SJCRH30 (cell line): ENCODE measurements at regions not wholly inside any gene's neighbourhood (a gene's known extent, or its start where the extent isn't known, plus 50 kb on each side); places are given as distances from the start of the nearest gene placed in this dataset.

Experiments
- DNase-seq, 2 experiments: peaks; one replicate each; pipeline ENCODE4 v3.0.0-alpha.2; 2015 to 2020
- H3K27ac ChIP-seq: fragments of 250-450 bp; sonication (Bioruptor Pico); 2 replicates; pipeline ENCODE4 v1.5.1; 2020; ENCODE audit warnings: mild to moderate bottlenecking, moderate library complexity
- H3K27me3 ChIP-seq: fragments of 250-450 bp; sonication (Bioruptor Pico); 2 replicates; pipeline ENCODE4 v1.5.1; 2020; ENCODE audit warnings: mild to moderate bottlenecking, moderate library complexity
- H3K36me3 ChIP-seq: fragments of 250-450 bp; sonication (Bioruptor Pico); 2 replicates; pipeline ENCODE4 v1.5.1; 2020; ENCODE audit warnings: mild to moderate bottlenecking, moderate library complexity
- H3K4me1 ChIP-seq: fragments of 250-450 bp; sonication (Bioruptor Pico); 2 replicates; pipeline ENCODE4 v1.5.1; 2020; ENCODE audit warnings: mild to moderate bottlenecking, moderate library complexity
- H3K4me3 ChIP-seq: fragments of 250-450 bp; sonication (Bioruptor Pico); 2 replicates; pipeline ENCODE4 v1.5.1; 2020; ENCODE audit warnings: mild to moderate bottlenecking, moderate library complexity
- H3K9me3 ChIP-seq: fragments of 250-450 bp; sonication (Bioruptor Pico); replicated peaks from 2 replicates; pipeline ENCODE4 v1.5.1; 2020; ENCODE audit warnings: mild to moderate bottlenecking, moderate library complexity

DNA sequence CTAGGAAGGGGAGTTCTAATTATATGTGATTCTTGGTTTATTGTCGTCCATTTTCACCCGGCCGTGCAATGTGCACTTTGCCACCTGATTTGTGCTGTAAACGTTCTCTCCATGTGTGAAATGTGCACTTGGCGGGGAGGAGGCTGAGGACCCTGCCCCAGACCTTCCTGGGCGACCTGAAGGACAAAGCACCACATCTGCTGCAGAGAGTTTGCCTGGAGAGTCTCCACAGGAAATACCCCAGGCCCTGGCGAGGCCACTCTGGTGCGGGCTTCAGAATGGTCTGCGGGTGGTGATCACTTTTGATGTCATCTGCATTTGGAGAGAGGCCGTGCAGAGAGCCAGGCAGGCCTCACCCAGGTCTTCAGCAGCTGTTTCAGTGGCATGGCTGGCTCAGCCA is 224.7 kb downstream of the BRD1 start:
- no peaks in the 10 kb centered on the region for H3K36me3 ChIP-seq
- H3K9me3 ChIP-seq: peaks cover 8% of the 10 kb centered on the region; the same call in 1 of the 2 replicates
- H3K27ac ChIP-seq: no peak overlapping the region
- no peaks in the 10 kb centered on the region for H3K4me1 ChIP-seq
- peaks cover 50% of the 10 kb centered on the region for H3K27me3 ChIP-seq
- DNase-seq: no peak
- H3K4me3 ChIP-seq: no peak overlapping the region

DNA sequence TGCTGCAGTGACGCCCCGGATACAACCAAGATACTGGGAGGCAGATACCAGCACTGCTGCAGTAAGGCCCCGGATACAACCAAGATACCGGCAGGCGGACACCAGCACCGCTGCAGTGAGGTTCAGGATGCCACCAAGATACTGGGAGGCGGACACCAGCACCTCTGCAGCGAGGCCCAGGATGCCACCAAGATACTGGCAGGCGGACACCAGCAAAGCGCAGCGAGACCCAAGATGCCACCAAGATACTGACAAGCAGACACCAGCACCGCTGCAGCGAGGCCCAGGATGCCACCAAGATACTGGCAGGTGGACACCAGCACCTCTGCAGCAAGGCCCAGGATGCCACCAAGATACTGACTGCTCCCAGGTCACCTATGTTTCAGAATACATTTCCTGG is 225.2 kb downstream of the BRD1 start:
- Histone ChIP-seq H3K4me3 (no peak overlapping the region), H3K9me3 (peaks cover 8% of the 10 kb centered on the region; the same call in 1 of the 2 replicates), H3K27me3 (peaks cover 47% of the 10 kb centered on the region), H3K36me3 (no peaks in the 10 kb centered on the region), H3K27ac (no peak overlapping the region), H3K4me1 (no peaks in the 10 kb centered on the region)
- DNase-seq: no peak

DNA sequence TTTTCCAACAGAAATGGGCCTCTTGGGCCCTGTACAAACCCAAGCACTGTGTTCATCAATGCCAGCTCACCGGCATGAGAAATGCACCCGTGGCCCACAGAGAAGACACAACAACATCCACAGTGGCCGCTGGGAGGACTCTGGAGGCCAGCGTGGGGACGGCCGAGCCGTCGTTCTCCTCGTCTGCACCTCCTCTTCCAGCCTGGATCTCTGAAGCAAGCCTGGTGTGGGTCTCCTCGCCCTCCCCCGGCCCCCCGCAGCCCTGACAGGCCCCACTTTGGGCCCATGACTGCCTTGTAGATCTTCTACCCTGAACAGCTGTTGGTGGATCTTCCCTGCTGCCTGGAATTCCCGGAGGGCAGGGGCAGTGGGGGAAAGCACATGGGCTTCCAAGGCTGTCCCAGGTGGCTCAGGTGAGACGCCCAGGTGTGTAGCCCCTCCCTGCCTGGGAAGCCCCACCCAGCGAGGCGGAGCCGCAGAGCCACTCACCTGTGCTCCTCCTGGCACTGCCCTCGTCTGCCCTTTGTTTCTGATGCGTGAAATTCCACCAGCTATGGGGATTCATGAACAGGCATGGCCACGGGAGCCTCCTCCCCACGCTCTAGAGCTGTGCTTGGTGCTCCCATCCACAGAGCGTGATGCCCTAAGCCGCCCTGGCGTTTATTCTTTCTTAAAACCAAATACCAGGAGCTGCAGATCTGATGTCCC is 225.9 kb downstream of the BRD1 start:
- Histone ChIP-seq H3K27me3 (peaks cover 40% of the 10 kb centered on the region), H3K4me1 (no peaks in the 10 kb centered on the region), H3K27ac (no peak overlapping the region), H3K36me3 (no peaks in the 10 kb centered on the region), H3K4me3 (no peak overlapping the region), H3K9me3 (peaks cover 8% of the 10 kb centered on the region; the same call in 1 of the 2 replicates)
- DNase-seq: no peak

DNA sequence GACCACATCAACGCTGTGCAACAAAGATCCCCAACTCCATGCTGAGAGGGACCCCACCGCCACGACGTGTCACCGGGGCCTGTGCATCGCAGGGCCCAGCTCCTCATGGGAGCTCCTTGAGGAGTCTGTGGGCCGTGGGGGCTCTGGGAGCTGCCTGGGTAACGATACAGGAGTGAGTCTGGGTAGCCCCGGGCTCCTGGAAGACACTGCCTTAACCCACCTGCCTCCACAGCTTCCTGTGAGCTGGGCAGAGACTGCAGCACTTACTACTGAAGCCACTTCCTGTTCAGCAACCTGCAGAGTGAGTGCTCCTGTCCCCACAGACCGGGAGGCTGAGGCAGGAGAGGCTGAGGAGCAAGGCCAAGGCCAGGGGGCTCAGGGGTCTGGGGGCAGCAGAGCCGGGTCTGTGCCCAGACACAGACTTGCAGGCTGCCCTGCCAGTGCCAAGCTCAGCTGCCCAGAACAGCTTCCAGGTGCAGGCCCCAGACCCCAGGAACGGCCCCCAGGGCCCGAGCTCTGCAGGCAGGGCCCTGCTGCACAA is 226.7 kb downstream of the BRD1 start:
- Histone ChIP-seq H3K4me1 (no peaks in the 10 kb centered on the region), H3K9me3 (peaks cover 8% of the 10 kb centered on the region; the same call in 1 of the 2 replicates), H3K4me3 (no peak overlapping the region), H3K27ac (no peak overlapping the region), H3K27me3 (peaks cover 37% of the 10 kb centered on the region), H3K36me3 (no peaks in the 10 kb centered on the region)
- DNase-seq: no peak

DNA sequence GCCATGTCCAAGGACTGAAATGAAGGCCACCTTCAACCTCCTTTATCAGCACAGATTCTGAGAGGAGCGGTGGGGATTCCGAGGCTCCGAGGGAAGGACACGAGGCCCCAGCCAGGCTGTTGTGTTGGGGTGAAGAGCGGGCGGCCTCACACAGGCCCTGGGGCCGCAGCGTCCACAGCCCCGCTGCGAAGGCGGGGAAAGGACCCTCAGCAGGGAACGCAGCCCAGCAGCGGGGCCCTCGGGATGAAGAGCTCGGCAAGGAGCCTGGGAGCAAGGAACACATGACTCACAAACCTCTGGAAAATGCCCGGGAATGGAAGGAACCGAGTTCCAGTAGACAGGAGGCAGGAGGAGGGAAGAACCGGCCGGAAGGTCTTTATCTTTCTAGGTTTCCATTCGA is 227.2 kb downstream of the BRD1 start:
- Histone ChIP-seq H3K27ac (no peak overlapping the region), H3K4me1 (no peaks in the 10 kb centered on the region), H3K27me3 (peaks cover 37% of the 10 kb centered on the region), H3K36me3 (no peaks in the 10 kb centered on the region), H3K4me3 (no peak overlapping the region), H3K9me3 (peaks cover 11% of the 10 kb centered on the region; the same call in 1 of the 2 replicates)
- no peak for DNase-seq

DNA sequence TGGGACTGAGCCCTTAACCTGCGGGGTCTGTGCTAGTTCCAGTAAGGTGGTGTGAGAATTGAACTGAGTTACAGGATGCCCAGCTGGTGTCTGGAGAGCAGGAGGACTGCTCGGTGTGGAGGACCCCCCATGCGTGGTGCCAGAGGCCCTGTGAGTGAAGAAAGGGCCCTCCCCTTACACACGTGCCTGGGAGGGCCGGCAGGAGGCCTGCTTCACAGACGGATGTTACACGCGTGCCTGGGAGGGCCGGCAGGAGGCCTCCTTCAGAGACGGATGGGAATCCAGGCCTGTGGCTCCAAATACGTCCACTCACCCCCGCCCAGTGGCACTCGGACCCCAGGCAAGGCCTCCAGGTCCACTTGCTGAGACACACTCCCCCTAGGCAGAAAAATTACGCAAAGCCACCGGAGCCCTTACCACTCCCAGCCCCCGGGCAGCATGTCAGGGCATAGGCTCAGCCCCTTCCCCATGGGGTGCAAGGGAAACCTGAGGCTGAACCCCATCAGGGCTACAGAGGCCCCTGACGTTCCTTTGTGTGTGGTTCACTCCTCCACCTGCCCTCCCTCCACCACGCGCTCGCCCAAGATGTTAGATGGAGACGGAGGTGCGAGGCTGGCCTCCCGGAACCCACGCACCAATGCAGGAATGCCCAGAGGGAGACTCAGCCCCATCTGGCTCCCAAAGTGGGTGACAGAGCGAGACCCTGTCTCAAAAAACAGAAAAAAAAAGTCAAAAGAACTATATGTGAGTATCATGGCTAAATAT is 227.8 kb downstream of the BRD1 start:
- H3K36me3 ChIP-seq: no peaks in the 10 kb centered on the region
- DNase-seq: no peak
- peaks cover 11% of the 10 kb centered on the region; the same call in 1 of the 2 replicates for H3K9me3 ChIP-seq
- H3K4me3 ChIP-seq: no peak overlapping the region
- peaks cover 37% of the 10 kb centered on the region for H3K27me3 ChIP-seq
- H3K27ac ChIP-seq: no peak overlapping the region
- H3K4me1 ChIP-seq: no peaks in the 10 kb centered on the region

DNA sequence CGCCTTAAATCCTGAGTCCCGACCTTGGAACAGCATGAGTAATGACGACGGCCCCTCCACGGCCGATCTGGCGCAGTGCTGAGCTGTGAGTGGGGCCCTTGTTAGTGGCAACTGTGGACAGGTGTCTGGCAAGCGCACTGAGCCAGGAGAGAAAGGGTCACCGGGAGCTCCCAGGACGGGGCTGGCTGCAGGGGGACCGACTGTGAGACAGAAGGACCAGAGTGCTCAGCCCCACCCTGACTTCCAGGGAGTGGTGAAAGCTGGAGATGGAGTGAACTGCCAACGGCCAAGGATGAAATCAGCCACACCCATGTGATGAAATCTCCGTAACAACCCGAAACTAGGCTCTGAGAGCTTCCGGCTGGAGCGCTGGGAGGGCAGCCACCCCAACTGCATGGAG is 228.6 kb downstream of the BRD1 start:
- no peaks in the 10 kb centered on the region for H3K36me3 ChIP-seq

DNA sequence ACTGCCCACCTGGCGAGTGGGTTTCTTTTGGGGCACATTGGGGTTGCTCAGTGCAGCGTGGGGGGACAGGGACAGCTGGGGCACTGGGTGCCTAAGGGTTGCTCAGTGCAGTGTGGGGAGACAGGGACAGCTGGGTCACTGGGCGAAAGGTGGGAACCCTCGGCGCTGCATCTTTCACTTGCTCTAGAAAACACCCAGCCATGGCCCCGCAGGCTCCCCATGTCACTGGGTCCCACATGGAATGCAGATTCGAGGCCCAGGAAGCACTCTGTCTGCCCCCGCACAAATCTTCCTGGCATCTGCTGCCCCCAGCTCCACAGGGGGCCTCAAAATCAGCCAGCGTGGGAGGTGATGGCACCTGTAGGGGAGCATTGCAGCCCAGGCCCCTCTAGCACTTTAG is 229.3 kb downstream of the BRD1 start:
- H3K27ac ChIP-seq: no peak overlapping the region
- 0 out of 2 replicates have a peak, but pooled peaks cover 3% of the 10 kb centered on the region for H3K9me3 ChIP-seq
- DNase-seq: no peak
- H3K36me3 ChIP-seq: no peaks in the 10 kb centered on the region
- H3K27me3 ChIP-seq: peaks cover 37% of the 10 kb centered on the region
- H3K4me3 ChIP-seq: no peak overlapping the region
- H3K4me1 ChIP-seq: no peaks in the 10 kb centered on the region

More for the DNA sequence above, 228.6 kb downstream of the BRD1 start:
- no peak for DNase-seq
- Histone ChIP-seq H3K4me3 (no peak overlapping the region), H3K4me1 (no peaks in the 10 kb centered on the region), H3K9me3 (peaks cover 3% of the 10 kb centered on the region; the same call in 1 of the 2 replicates), H3K27me3 (peaks cover 37% of the 10 kb centered on the region), H3K27ac (no peak overlapping the region)

DNA sequence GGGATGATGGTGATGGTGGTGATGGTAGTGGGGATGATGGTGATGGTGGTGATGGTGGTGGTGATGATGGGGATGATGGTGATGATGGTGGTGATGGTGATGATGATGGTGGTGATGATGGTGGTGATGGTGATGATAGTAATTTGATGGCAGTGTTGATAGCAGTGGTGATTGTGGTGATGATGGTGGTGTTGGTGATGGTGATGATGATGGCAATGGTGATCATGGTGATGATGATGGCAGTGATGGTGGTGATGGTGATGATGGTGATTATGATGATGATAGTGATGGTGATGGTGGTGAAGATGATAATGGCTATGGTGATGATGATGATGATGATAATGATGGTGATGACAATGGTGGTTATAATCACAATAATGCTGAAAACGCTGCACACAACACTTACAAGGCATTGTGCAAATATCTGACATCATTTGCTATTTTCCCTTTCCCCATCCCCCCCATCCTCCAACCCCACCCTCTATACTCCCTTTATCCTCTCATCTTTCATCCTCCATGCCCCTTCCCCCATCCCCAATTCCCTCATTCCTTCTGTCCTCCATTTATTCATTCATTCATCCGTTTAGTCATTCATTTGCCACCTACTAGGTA is 230.1 kb downstream of the BRD1 start:
- no peaks in the 10 kb centered on the region for H3K4me1 ChIP-seq
- no peak overlapping the region for H3K4me3 ChIP-seq
- H3K9me3 ChIP-seq: peaks cover 3% of the 10 kb centered on the region; the same call in 1 of the 2 replicates
- H3K36me3 ChIP-seq: no peaks in the 10 kb centered on the region
- H3K27ac ChIP-seq: no peak overlapping the region
- DNase-seq: no peak
- H3K27me3 ChIP-seq: peaks cover 41% of the 10 kb centered on the region

DNA sequence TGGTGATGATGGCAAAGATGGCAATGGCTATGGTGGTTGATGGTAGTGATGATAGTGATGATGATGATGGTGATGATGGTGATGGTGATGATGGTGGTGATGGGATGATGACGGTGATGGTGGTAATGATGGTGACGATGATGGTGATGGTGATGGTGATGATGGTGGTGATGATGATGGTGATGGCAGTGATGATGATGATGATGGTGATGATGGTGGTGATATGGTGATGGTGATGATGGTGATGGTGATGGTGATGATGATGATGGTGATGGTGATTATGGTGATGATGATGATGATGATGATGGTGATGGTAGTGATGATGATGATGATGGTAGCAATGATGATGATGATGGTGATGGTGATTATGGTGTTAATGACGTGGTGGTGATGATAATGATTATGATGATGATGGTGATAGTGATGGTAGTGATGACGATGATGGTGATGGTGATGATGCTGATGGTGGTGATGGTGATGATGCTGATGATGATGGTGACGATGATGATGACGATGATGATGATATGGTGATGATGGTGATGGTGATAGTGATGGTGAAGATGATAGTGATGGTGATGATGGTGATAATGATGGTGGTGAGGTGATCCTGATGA is 232.1 kb downstream of the BRD1 start:
- H3K27me3 ChIP-seq: peaks cover 46% of the 10 kb centered on the region
- no peaks in the 10 kb centered on the region for H3K36me3 ChIP-seq
- DNase-seq: no peak
- no peaks in the 10 kb centered on the region for H3K4me1 ChIP-seq
- no peak overlapping the region for H3K4me3 ChIP-seq
- peaks cover 3% of the 10 kb centered on the region; the same call in 1 of the 2 replicates for H3K9me3 ChIP-seq
- H3K27ac ChIP-seq: no peak overlapping the region

DNA sequence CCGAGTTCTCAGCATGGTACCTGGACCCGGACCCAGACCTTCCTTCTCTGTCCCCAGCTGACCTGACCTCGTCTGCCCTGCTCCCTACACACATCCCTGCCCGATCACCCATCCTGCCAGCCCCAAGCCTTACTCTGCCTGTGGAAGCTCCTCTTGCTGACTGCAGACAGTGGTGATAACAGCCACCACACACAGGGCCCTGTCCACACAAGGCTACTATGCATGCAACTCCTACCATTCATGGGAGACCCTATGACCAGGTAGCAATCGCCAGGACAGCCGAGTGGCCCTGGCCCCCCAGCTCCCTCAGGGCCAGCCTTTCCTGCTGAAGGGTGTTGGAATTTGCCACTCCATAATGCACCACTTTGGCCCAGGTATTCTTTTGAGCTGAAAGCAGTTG is 233.6 kb downstream of the BRD1 start:
- Histone ChIP-seq H3K27ac (no peak overlapping the region), H3K36me3 (no peaks in the 10 kb centered on the region), H3K27me3 (peaks cover 45% of the 10 kb centered on the region), H3K9me3 (peaks cover 3% of the 10 kb centered on the region; the same call in 1 of the 2 replicates), H3K4me1 (no peaks in the 10 kb centered on the region), H3K4me3 (no peak overlapping the region)
- DNase-seq: no peak

DNA sequence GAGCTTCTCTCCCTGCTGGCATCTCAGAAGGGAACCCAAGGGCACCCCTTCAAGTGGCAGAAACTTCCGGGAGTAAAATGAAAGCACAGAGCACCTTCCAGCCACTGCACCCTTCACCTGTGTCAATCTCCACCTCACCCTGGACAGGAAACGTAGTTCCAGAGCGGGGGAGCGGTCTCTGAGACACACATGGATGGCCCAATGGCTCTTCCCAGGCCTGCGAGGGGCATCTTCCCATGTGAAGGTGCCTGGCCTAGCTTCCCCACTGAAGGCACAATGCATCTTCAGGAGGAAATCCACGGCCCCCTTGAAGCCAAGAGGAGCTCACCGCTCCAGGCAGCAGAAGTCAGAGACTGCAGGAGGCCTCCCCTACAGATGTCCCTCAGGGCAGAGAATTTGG is 234.2 kb downstream of the BRD1 start:
- Histone ChIP-seq H3K27ac (no peak overlapping the region), H3K27me3 (peaks cover 43% of the 10 kb centered on the region), H3K4me3 (no peak overlapping the region), H3K36me3 (no peaks in the 10 kb centered on the region), H3K9me3 (peaks cover 3% of the 10 kb centered on the region; the same call in 1 of the 2 replicates), H3K4me1 (no peaks in the 10 kb centered on the region)
- DNase-seq: no peak

DNA sequence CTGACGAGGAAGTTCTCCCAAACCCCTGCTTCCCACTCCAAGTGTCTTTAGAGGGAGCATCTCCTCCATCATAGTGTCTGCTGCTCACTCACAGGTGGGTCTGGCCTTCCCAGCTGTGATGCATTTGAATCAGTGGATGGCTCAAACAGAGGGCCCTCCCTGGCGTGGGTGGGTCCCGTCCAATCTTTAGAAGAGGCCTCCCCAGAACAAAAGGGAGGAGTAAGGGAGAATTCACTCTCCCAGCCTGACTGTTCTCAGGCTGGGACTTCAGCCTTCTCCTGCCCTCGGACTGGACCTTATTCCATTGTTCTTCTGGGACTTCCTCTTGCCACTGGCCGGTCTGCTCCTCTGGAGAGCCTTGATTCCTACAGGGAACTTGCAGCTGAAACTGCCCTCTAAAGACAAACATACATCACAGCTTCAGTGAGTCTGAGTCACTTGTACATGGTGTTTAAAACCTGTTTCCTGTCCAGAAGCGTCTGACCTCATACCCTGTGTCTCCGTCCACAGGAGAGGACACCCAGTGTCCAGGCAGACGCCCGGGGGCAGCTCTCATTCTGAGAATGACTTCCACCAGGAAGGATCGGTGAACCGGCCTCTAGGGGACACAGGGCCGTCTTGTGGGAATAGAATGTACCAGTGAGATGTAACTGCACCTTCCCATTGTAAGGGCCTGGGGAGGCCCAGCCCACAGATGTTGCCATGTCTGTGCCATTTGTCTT is 234.7 kb downstream of the BRD1 start:
- H3K27me3 ChIP-seq: peaks cover 45% of the 10 kb centered on the region
- H3K4me1 ChIP-seq: no peaks in the 10 kb centered on the region
- no peak overlapping the region for H3K4me3 ChIP-seq
- H3K9me3 ChIP-seq: peaks cover 3% of the 10 kb centered on the region; the same call in 1 of the 2 replicates
- no peak overlapping the region for H3K27ac ChIP-seq
- DNase-seq: no peak
- no peaks in the 10 kb centered on the region for H3K36me3 ChIP-seq

DNA sequence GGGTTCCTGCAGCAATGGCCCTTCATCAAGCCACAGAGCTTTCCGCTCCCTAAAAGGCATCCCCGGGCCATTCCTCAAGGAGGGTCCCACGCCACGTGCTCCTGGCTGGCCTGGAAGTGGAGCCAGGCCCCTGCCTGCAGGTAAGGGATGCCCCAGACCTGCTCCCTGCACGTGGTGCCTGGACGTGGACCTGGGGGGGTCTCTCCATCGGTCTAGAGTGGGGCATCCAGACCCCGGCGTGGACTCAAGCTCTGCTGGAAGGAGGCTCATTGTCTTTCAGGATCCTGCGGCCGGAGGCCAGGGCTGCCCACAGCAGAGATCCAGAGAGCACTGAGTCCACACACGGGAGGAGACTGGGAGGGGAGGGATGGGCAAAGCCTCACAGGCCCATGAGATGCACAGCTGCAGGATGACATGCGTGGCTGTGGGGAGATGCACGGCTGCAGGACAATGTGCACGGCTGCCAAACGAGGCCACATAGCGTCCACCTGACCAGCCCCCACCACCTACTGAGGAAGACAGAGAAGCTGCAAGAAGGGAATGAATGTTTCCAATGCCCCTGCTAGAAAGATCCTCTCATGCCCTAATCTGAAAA is 236.7 kb downstream of the BRD1 start:
- Histone ChIP-seq H3K36me3 (no peaks in the 10 kb centered on the region), H3K9me3 (peaks cover 3% of the 10 kb centered on the region; the same call in 1 of the 2 replicates), H3K27ac (no peak overlapping the region), H3K4me1 (no peaks in the 10 kb centered on the region), H3K4me3 (no peak overlapping the region), H3K27me3 (peaks cover 55% of the 10 kb centered on the region)
- DNase-seq: no peak
